Epithelial cell of proximal tubule (primary cell): ENCODE measurements at regions not wholly inside any gene's neighbourhood (a gene's known extent, or its start where the extent isn't known, plus 50 kb on each side); places are given as distances from the start of the nearest gene placed in this dataset.

Experiments
- DNase-seq: peaks from one replicate; pipeline ENCODE4 v3.0.0-alpha.2; 2011; ENCODE audit warnings: low read depth
- H3K4me3 ChIP-seq: 2 replicates; pipeline ENCODE4 v1.5.1; 2011; ENCODE audit warnings: low read depth, mild to moderate bottlenecking, low read length
- CTCF ChIP-seq: conservative IDR thresholded peaks from 2 replicates; pipeline ENCODE4 v1.5.1; 2012; ENCODE audit warnings: low read depth, mild to moderate bottlenecking, low read length

GRCh38 chr11:112639469-112639868 is 321.8 kb upstream of the NCAM1 start:
- TF ChIP-seq CTCF, result no peak
- no peak for DNase-seq
- no peak overlapping the region for H3K4me3 ChIP-seq

DNA sequence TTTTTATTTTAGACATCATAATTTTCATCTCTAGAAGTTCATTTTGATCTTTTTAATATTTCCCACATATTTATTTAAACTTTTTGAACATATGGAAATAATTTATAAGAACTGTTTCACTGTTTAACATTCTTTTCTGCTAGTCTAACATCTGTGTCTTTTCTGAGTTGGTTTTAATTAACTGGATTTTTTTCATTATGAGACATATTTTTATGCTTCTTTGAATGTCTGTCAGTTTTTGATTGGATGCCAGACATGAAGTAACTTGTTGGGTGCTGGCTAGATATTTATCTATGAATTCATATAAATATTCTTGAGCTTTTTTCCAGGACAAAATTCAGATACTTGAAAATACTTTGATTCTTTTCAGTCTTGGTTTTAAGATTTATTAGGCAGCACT is 317.8 kb upstream of the NCAM1 start:
- no peak for DNase-seq
- no peak overlapping the region for H3K4me3 ChIP-seq
- TF ChIP-seq CTCF, result no peak

DNA sequence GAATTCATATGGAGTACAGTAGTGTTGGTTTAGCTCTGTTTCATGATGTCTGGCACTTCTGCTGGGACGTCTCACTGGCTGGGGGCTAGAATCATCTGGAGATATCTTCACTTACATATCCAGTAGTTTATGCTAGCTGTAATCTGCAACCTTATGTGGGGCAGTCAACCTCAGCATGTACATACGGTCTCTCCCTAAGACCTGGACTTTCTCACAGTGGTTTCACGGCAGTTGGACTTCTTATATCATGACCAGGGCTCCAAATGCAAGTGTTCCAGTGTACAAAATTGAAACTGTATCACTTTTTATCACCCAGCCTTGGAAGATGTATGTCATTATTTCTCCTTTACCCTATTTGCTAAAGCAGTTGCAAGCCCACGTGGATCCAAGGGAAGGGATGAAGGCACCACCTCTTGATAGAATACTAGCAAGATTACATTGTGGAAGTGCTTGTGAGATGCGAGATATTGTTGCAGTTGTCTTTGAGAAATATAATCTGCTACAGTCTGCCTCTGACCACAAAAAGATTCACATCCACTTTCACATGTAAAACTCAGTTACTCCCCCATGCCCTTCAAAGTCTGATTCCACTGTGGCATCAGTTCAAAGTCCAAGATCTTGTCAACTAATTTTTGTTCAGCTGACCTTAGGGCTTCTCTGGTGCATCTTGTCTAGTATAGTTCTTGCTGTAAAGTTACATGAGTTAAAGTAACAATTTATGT is 316.6 kb upstream of the NCAM1 start:
- H3K4me3 ChIP-seq, result no peak overlapping the region
- no peak for TF ChIP-seq CTCF
- no peak for DNase-seq

- H3K4me3 ChIP-seq, result no peak overlapping the region
- no peak for DNase-seq
- TF ChIP-seq CTCF, result no peak
Measured at GRCh38 chr11:112649856-112650255, 311.4 kb upstream of the NCAM1 start.

GRCh38 chr11:112650527-112650926 is 310.7 kb upstream of the NCAM1 start:
- no peak overlapping the region for H3K4me3 ChIP-seq
- DNase-seq, result no peak
- TF ChIP-seq CTCF, result no peak

DNA sequence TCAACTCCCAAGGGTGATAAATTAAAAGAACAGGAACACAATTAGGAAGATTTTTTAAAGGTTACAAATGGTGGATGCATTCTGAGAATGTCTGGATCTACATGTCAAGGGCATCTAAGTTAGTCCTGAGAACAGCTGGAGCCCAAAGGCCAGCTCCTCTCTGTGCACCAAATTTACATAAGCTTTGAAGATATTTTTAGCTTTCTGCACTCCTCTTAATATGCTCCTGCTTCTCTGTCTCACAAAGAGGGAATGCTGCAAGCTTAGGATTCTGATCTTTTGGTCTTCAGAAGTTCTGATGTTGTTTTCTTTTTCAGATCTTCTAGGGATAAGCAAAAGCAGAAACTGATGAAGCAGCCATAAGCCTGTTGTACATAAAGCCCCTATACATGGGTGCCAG is 309.8 kb upstream of the NCAM1 start:
- TF ChIP-seq CTCF, result no peak
- no peak overlapping the region for H3K4me3 ChIP-seq
- DNase-seq, result no peak

- DNase-seq, result no peak
- no peak overlapping the region for H3K4me3 ChIP-seq
- no peak for TF ChIP-seq CTCF
Measured at GRCh38 chr11:112652786-112653390, 308.3 kb upstream of the NCAM1 start.
